ENCODE measurements at regions not wholly inside any gene's neighbourhood (a gene's known extent, or its start where the extent isn't known, plus 50 kb on each side); places are given as distances from the start of the nearest gene placed in this dataset.

DNA sequence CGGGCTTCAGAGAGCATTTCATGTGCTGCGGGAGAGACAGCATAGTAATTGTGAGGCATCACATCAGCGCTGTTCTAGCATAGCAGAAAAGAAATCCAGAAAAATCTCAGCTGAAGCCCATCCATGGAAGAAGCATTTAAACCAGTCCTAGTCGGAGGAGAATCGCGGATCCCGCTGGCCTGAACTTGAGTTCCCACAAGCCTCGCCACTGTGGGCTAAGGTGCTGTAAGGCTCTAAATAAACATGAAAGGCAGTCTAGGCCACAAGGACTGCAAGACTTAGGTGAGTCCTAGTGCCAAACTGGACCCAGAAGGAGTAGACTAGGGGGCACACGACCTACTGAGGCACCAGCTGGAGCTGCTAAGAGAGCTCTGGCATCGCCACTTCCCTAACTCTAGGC is 1225.3 kb upstream of the CHAC2 start:
- no peaks in the 10 kb centered on the region for H3K4me1 ChIP-seq (ENCODE audit: insufficient read depth)
- no peak for DNase-seq
- intact Hi-C loops (cut with DNase I): no loop called here
- H3K36me3 ChIP-seq: no peaks in the 10 kb centered on the region
- H3K27me3 ChIP-seq: no peaks in the 10 kb centered on the region
- no peaks in the 10 kb centered on the region for H3K9me3 ChIP-seq
- H3K4me3 ChIP-seq: no peak overlapping the region
- TF ChIP-seq EP300 (IDR thresholded peaks at IDR 0.05) (no peak), POLR2A (IDR thresholded peaks at IDR 0.05) (no peak)
- TF ChIP-seq, protein P1, sequence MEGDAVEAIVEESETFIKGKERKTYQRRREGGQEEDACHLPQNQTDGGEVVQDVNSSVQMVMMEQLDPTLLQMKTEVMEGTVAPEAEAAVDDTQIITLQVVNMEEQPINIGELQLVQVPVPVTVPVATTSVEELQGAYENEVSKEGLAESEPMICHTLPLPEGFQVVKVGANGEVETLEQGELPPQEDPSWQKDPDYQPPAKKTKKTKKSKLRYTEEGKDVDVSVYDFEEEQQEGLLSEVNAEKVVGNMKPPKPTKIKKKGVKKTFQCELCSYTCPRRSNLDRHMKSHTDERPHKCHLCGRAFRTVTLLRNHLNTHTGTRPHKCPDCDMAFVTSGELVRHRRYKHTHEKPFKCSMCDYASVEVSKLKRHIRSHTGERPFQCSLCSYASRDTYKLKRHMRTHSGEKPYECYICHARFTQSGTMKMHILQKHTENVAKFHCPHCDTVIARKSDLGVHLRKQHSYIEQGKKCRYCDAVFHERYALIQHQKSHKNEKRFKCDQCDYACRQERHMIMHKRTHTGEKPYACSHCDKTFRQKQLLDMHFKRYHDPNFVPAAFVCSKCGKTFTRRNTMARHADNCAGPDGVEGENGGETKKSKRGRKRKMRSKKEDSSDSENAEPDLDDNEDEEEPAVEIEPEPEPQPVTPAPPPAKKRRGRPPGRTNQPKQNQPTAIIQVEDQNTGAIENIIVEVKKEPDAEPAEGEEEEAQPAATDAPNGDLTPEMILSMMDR (IDR thresholded peaks at IDR 0.05): no peak
- H3K27ac ChIP-seq: no peak overlapping the region
- 93 to 95% methylated on average over 10 of the region's 10 CpGs; no CpG with 5 or more reads in 1 of the 3 donors for WGBS, 3 donors

DNA sequence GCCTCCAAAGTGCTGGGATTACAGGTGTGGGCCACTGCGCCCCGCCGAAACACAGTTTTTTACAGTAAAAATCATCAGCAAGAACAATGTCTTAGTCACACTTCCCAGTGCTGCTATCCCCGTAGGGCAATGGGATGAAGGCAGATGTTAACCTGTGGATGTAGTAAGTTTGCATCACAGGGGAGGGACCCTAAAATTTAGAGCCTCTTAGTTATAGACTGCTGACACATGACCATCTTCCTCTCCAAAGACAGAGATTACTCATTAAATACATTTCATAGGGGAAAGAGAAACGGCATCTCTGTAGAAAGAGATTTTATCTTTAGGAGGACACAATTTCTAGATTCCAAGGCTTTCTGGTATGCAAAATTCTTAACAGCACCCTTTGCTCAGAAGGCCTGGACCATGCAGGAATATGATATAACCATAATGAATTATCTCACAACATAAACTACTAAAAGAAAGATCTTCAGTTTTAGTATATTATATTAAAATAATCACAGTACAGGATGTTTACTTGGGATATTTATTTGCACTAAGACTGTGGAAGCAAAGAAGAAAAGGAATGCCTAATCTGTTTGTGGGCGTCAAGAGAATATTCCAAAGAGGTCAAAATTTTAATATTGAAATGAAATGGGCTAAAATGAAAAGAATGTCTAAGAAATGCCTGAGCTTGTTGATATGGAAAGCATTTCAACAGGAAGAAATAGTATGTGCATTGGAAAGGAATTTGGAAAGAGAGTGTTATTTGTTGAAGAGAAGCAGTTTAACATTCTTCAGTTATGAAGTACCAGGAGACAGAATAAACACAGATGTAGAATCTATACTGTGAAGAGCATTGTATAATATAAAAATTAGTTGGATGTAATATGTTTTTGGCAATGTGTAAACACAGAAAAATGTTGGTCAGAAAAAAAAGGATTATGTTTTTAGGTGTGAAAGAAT is 1228.3 kb upstream of the CHAC2 start:
- Histone ChIP-seq H3K36me3 (no peaks in the 10 kb centered on the region), H3K9me3 (no peaks in the 10 kb centered on the region), H3K27ac (no peak overlapping the region), H3K27me3 (no peaks in the 10 kb centered on the region), H3K4me1 (ENCODE audit: insufficient read depth) (no peaks in the 10 kb centered on the region), H3K4me3 (no peak overlapping the region)
- intact Hi-C loops (cut with DNase I): no loop called here
- WGBS, 3 donors: 58 to 63% methylated on average over 6 of the region's 6 CpGs; no CpG with 5 or more reads in 1 of the 3 donors
- DNase-seq: no peak
- no peak for TF ChIP-seq POLR2A (IDR thresholded peaks at IDR 0.05)

GRCh38 chr2:52537588-52537987 is 1230.0 kb upstream of the CHAC2 start:
- Histone ChIP-seq H3K4me3 (no peak overlapping the region), H3K36me3 (no peaks in the 10 kb centered on the region), H3K27ac (no peak overlapping the region), H3K4me1 (ENCODE audit: insufficient read depth) (no peaks in the 10 kb centered on the region), H3K27me3 (no peaks in the 10 kb centered on the region), H3K9me3 (no peaks in the 10 kb centered on the region)
- 55 to 58% methylated on average over 1 of the region's 1 CpG; no CpG with 5 or more reads in 1 of the 3 donors for WGBS, 3 donors
- no peak for DNase-seq
- TF ChIP-seq, protein P1 (IDR thresholded peaks at IDR 0.05): no peak
- TF ChIP-seq POLR2A (IDR thresholded peaks at IDR 0.05): no peak
- no peak for TF ChIP-seq EP300 (IDR thresholded peaks at IDR 0.05)
- intact Hi-C loops (cut with DNase I): no loop called here

DNA sequence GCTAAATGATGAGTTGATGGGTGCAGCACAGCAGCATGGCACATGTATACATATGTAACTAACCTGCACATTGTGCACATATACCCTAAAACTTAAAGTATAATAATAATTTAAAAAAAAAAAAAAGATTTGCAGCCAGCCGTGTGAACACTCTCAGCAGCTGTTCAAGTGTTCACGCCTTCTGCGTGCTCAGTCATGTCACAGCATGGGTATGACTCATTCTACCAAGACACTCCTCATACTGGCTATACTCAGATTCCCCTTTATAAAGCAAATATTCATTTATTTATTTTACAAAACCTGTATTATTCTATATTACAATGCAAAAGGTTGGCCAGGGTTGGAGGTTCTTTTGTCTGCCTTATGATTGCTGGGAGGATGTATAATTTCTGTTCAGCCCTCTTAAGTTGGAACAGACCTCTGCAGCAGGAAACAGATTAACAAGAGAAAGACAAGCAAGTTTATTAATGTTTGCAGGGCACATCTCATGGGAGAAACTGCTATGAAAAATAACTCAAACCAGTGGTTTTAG is 1230.6 kb upstream of the CHAC2 start:
- Histone ChIP-seq H3K9me3 (no peaks in the 10 kb centered on the region), H3K27ac (no peak overlapping the region), H3K4me3 (no peak overlapping the region), H3K4me1 (ENCODE audit: insufficient read depth) (no peaks in the 10 kb centered on the region), H3K27me3 (no peaks in the 10 kb centered on the region), H3K36me3 (no peaks in the 10 kb centered on the region)
- TF ChIP-seq POLR2A (IDR thresholded peaks at IDR 0.05) (no peak), EP300 (IDR thresholded peaks at IDR 0.05) (no peak)
- TF ChIP-seq, protein P1 (IDR thresholded peaks at IDR 0.05): no peak
- intact Hi-C loops (cut with DNase I): no loop called here
- 76 to 77% methylated on average over 3 of the region's 3 CpGs; no CpG with 5 or more reads in 1 of the 3 donors for WGBS, 3 donors
- DNase-seq: no peak

GRCh38 chr2:52532956-52533355 is 1234.6 kb upstream of the CHAC2 start:
- intact Hi-C loops (cut with DNase I): no loop called here
- TF ChIP-seq, protein P1 (IDR thresholded peaks at IDR 0.05): no peak
- no peak for TF ChIP-seq POLR2A (IDR thresholded peaks at IDR 0.05)
- TF ChIP-seq EP300 (IDR thresholded peaks at IDR 0.05): no peak

More at GRCh38 chr2:52532956-52533355, 1234.6 kb upstream of the CHAC2 start:
- DNase-seq: no peak
- Histone ChIP-seq H3K36me3 (no peaks in the 10 kb centered on the region), H3K27me3 (no peaks in the 10 kb centered on the region), H3K27ac (no peak overlapping the region), H3K9me3 (no peaks in the 10 kb centered on the region), H3K4me3 (no peak overlapping the region), H3K4me1 (ENCODE audit: insufficient read depth) (no peaks in the 10 kb centered on the region)
- 56 to 60% methylated on average over 1 of the region's 1 CpG; no CpG with 5 or more reads in 1 of the 3 donors for WGBS, 3 donors
